DMS153 (cell line): ENCODE measurements at regions not wholly inside any gene's neighbourhood (a gene's known extent, or its start where the extent isn't known, plus 50 kb on each side); places are given as distances from the start of the nearest gene placed in this dataset.

ENCODE experiments used
- DNase-seq: peaks from one replicate; lab custom pipeline; 2025; lab: John Stamatoyannopoulos, UW

- DNase-seq = no peak
These were observed 69.9 kb upstream of the TUSC7 start for GRCh38 chr3:116639641-116640040.

DNA sequence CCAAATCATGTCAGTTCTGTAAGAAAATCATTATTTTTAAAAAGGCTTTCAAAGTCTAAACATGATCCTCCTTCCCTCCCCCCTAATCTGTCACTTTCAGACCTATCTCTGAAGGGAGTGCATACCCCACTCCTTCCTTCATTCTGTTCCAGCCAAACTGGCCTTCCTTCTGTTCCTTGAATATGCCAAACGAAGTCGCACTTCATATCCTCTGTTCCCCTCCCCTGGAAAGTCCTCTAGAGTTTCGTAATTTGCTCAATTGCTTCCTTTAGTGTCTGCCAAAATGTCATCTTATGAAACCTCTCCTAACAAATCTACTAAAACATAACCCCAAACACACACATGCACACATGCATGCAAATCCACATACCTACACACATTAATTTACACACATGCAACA, 69.5 kb upstream of the TUSC7 start:
- DNase-seq = no peak

GRCh38 chr3:116643001-116643400, 66.6 kb upstream of the TUSC7 start:
- DNase-seq = no peak

DNA sequence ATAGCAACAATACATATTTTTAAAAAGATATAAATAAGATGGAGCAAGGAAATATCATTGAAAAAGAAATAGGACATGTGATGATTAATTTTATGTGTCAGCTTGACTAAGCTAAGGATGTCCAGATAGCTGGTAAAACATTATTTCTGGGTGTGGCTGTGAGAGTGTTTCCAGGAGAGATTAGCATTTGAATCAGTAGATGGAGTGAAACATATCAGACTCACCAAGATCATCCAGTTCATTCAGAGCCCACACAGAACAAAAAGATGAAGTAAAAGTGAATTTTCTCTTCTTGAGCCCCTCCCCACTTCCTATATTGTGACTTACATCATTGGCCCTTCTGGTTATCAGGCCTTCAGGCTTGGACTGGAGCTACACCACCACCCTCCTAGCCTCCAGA, 61.6 kb upstream of the TUSC7 start:
- DNase-seq = no peak
